Endothelial cell of hepatic sinusoid (primary cell): ENCODE measurements at regions not wholly inside any gene's neighbourhood (a gene's known extent, or its start where the extent isn't known, plus 50 kb on each side); places are given as distances from the start of the nearest gene placed in this dataset.

ENCODE experiments used
- in situ Hi-C: cut with HindIII; loops from 2 replicates; pipeline ENCODE4 v1.10.0; 2017; ENCODE audit warnings: low sequenced_read_pairs

- in situ Hi-C loops = no loop called here
Observed at GRCh38 chr6:144978208-144978607, 693.1 kb downstream of the UTRN start.

- in situ Hi-C loops = no loop called here
Observed at GRCh38 chr6:144986271-144986670, 701.1 kb downstream of the UTRN start.

DNA sequence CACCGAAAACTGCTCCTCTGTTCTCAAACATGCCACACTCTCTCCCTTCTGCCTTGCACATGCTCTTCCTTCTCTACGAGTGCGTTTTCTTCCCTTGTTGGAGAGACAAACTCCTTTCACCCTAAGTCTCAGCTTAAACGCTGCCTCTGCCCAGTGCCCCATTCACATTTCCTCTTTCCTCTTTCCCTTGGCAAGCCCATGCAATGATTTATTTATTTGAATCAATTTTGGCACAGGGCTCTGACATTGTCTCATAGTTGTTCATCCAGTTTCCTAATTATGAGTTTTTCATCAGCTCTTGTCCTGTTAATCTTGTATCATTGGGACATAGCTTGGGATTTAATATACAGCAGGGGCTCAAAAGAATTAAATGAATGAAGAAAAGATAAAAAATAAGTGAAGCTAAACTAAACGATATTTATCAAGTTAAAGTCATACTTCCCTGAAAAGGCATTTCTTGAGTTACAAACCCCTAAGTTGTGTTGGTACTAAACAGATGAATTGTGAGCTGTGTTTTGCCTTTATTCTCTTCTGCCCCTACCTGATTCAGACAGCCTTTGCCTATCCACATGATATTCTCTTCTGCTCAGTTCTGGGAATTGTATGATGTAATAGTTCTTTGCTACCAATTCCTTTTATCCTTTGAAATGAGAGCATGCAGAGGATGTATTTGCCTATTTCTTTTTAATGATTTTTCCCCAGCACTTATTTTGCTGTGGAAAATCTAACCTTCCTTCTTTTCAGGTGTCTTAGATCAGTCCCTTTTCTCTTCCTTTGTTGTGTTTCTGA, 704.4 kb downstream of the UTRN start:
- in situ Hi-C loops = no loop called here

DNA sequence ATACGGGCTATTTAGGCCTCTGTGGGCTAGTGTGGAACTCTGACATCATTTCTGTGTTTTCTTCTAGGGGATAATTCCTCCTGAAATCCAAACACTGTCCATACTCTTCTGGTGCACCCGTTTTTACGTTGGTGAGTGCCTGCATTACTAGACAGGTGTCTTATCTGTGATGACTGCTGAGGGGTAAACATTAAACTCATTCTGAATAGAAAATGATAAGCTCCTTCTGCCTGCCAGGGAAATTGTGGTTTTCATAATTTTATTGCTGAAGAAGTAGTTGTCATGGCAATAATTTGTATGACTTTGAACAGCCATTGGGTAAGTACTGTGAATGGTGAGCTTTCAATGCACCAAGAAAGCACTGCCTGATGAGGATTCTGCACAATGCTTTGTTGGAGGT, 705.6 kb downstream of the UTRN start:
- in situ Hi-C loops = no loop called here

GRCh38 chr6:144993870-144994269, 708.7 kb downstream of the UTRN start:
- in situ Hi-C loops = no loop called here

DNA sequence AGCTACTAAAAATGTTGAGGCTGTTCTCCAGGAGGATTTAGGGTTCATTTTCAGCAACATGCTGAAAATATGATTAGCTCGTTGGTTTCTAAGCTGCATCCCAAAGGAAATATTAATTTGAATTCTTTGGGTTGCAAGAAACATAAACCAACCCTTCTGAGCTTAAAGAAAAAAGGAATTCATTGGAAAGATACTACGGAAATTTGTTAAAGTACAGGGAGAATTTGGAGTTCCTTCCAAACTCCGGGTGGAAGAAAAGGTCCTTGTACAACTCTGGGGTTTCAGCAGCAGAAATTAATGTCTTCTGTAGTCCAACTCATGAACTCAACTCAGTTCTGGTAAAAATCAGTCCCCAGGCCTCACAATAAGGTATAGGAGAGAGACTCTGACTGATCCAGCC, 712.9 kb downstream of the UTRN start:
- in situ Hi-C loops = no loop called here

- in situ Hi-C loops = no loop called here
Observed at GRCh38 chr6:144999127-144999526, 714.0 kb downstream of the UTRN start.

- in situ Hi-C loops = no loop called here
Observed at GRCh38 chr6:145003145-145003544, 718.0 kb downstream of the UTRN start.

GRCh38 chr6:145006914-145007313, 721.8 kb downstream of the UTRN start:
- in situ Hi-C loops = no loop called here

DNA sequence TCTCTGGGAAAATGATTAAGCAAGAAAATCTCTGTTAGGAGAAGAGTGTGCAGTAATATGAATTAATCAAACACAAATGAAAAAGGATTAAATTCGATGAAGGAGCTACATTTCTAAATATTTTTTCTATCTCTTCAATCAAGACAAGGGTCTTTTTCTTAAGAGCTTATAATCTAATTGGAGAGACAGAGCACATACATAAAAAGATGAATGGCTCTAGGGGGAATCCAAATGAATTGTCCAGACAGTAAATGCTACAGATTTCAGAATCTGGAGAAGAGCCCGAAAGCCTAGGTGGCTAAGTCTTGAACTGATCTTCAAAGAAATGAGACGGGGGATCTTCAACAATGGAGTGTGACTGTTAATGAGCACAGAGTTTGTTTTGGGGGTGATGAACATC, 723.6 kb downstream of the UTRN start:
- in situ Hi-C loops = no loop called here

GRCh38 chr6:145009711-145010110, 724.6 kb downstream of the UTRN start:
- in situ Hi-C loops = no loop called here

- in situ Hi-C loops = no loop called here
Observed at GRCh38 chr6:145012039-145012662, 723.2 kb downstream of the EPM2A start.

DNA sequence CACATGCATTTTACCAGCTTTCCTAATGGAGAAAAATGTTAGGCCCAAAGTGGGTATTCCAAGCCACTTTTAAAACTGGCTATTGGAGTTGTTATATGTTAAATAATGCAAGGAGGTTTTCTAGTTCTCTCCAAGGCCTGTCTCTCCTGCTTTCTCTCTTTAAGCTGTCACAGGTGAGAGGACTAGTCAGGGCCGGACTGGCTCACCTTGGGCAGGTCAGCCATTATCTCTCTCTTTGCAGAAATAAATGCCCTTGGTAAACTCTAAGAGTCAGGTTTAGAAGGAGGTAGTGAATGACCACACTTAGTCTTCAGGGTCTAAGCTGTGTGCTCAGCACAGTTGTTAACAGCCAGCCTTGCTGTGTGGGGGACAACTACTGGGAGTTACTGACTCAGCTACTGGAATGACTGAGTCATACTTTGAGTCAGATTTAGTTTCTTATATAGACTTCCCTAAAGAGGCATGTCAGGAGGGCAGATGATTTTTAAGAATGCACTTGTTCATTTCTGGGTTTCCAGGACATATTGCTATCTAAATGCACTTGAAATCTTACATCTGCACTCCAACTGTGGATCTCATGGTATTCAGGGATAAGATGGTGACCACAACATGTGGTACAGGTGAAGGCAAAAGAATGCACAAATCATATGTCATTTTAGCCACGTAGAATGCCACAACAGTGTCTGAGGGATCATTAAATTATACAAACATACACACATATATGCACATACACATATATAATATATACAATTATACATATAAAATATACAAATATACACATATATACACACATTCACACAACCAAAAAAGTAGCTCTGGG, 719.4 kb downstream of the EPM2A start:
- in situ Hi-C loops = no loop called here

DNA sequence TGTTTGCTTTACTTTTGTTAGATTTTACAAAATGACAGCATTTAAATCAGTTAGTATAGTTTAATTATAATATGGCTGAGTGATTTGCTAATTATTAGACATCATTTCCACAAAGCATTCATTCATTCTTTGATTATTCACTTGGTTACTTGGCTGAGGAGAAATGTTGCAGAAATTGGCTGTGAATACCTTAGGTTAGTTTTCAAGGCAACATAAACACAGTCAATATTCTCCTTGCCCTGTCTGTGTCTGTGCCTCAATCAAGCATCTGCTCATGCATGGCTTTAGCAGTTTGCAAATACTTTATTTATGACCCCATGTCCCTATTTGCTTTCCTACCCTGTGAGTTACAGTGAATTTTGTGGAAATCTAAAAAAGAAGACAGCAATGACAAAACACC, 718.3 kb downstream of the EPM2A start:
- in situ Hi-C loops = no loop called here

DNA sequence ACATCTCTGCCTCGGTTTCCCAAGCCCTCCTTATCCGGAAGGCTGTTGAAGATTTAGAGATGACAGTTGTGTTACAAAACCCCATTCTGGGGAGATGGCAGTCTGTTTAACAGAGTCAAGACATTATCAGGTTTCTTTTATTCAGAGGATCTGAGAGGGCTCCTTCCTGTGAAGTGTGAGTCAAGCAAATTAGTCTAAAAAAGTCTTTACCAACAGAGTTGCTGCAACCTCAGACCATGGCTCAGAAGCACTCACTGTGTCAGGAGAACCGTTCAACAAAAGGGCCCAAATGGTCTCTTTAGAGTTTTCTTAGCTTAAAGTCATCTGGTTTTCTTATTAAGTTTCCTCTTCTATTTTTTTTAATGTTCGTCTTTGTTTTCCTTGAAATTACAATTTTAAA, 717.8 kb downstream of the EPM2A start:
- in situ Hi-C loops = no loop called here

DNA sequence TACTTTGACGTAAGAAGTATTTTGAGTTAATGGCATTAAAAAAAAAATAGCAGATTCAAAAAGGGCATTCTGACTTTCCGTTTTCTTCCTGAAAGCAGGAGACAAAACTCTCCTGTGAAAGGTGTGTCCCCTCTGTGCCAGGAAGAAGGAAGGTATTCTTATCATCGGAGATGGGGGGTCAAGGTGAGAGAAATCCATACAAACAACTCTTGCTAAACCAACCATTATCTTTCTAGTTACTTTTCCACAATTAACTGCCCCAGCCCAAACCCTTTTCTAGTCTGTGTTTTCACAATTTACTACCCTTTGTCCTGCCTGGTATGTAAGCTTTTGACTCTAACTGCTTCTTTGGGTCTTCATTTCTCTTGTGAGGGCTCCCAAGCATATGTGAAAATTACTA, 717.3 kb downstream of the EPM2A start:
- in situ Hi-C loops = no loop called here

GRCh38 chr6:145020114-145020513, 715.2 kb downstream of the EPM2A start:
- in situ Hi-C loops = no loop called here

GRCh38 chr6:145020543-145020942, 714.8 kb downstream of the EPM2A start:
- in situ Hi-C loops = no loop called here

DNA sequence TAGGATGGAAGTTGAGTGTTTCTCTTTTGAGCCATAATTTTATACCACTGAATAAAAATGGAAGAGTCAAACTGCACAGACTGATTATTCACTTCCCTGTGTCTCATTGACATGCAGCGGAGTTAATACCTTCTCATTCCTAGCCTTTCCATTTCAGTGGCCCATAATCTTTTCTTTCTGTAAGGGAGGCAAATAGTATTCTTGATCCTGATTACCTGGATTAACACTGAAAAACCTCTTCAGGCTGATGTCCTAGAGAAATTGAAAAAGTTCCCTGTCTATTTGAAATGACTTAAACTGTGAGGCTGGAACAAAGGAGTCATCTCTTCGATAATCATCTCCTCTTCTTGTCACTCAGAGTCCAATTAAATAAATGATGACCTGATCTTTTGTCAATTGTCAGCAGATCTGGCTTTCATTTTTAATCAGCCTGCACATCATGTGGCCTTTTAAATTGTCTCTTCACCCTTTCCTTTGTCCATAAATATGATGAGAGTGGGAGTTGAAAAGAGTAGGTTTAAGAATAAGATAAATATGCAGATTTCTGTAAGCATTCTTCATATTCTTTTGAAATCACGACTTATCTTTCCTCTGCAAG, 713.0 kb downstream of the EPM2A start:
- in situ Hi-C loops = no loop called here

DNA sequence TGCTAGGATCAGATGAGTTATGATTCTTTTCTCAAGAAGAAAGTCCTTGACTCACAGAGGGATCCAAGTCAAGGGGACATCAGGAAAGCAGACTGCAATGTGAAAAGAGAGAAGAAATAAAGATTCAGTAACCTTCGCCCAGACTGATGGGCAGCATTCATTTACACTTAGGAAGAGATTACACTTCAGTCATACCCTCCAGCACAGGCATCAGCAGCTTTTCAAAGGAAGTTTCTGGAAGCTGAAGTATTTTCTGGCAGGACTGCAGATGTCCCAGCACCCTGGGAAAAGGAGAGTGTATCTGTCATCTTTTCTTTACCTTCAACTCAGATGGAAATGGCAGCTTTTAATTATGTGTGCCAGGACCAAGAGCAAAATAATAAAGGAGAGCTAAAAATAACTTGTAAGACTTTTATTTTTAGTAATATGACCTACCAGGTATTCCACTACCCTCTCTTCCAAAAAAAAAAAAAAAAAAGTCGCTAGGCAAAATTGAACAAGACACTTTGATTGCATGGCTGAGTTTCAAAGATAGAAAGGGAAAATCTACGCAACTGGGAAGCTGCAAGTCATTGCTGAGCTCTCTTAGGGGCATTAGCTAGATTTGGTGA, 712.1 kb downstream of the EPM2A start:
- in situ Hi-C loops = no loop called here

DNA sequence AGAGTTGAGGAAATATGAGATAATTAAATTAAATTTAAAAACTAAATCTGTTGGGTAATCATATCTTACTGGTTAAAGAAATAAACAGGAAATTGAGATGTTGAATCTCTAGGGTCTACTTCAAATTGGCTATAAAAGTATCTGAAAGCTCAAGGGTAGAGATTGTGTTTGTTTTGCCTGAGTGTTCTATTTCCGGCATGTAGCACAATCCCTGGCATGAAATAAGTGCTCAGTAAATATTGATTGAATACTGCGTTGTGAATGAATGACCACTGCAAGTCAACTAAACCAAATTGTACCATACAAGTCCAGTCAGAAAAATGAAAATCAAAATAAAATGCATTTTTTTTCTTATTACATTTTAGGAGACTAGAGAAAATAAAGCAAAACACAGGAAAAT, 709.8 kb downstream of the EPM2A start:
- in situ Hi-C loops = no loop called here
